HL-60 (cell line): ENCODE measurements at regions not wholly inside any gene's neighbourhood (a gene's known extent, or its start where the extent isn't known, plus 50 kb on each side); places are given as distances from the start of the nearest gene placed in this dataset.

Experiments
- DNase-seq, 2 experiments: peaks; one replicate each; pipeline ENCODE4 v3.0.0-alpha.2; 2010 to 2020; ENCODE audit warnings: low read depth in 1 of 2, low spot score in 1 of 2
- H3K27ac ChIP-seq: fragments of 250-450 bp; sonication (Bioruptor Pico); replicated peaks from 2 replicates; pipeline ENCODE4 v1.5.1; 2020; ENCODE audit warnings: mild to moderate bottlenecking, moderate library complexity
- H3K27me3 ChIP-seq: fragments of 250-450 bp; sonication (Bioruptor Pico); 2 replicates; pipeline ENCODE4 v1.5.1; 2021; ENCODE audit warnings: mild to moderate bottlenecking, moderate library complexity; ENCODE audit not compliant: insufficient read depth, poor library complexity, severe bottlenecking
- H3K4me3 ChIP-seq: replicated peaks from 2 replicates; pipeline ENCODE4 v1.5.1; 2011; ENCODE audit warnings: mild to moderate bottlenecking, control low read depth, low read length; ENCODE audit not compliant: insufficient read depth
- CTCF ChIP-seq: IDR thresholded peaks from one replicate; pipeline ENCODE4 v1.5.1; 2011; ENCODE audit warnings: low read length, control low read depth, inconsistent platforms; ENCODE audit not compliant: insufficient read depth
- GABPA ChIP-seq: IDR thresholded peaks from 2 replicates; pipeline ENCODE4 v1.6.1; 2012; ENCODE audit warnings: low read depth
- POLR2AphosphoS5 ChIP-seq: IDR thresholded peaks from 2 replicates; pipeline ENCODE4 v1.6.1; 2012; ENCODE audit warnings: low read depth
- REST ChIP-seq: IDR thresholded peaks from 2 replicates; pipeline ENCODE4 v1.6.1; 2012; ENCODE audit warnings: low read depth; ENCODE audit not compliant: insufficient replicate concordance
- SPI1 ChIP-seq: IDR thresholded peaks from 2 replicates; pipeline ENCODE4 v1.6.1; 2012; ENCODE audit warnings: low read depth, mild to moderate bottlenecking, borderline replicate concordance

- TF ChIP-seq REST (no peak), POLR2AphosphoS5 (no peak), CTCF (no peak), GABPA (no peak), SPI1 (no peak)
- no peak overlapping the region for H3K27ac ChIP-seq
- no peak for DNase-seq
- no peak overlapping the region for H3K4me3 ChIP-seq
- no peaks in the 10 kb centered on the region for H3K27me3 ChIP-seq
Observed at GRCh38 chrX:134747006-134747405, 50.0 kb downstream of the PABIR2 start.

GRCh38 chrX:134746410-134746785 lies 50.6 kb downstream of the PABIR2 start:
- no peak overlapping the region for H3K4me3 ChIP-seq
- TF ChIP-seq POLR2AphosphoS5 (no peak), SPI1 (no peak), CTCF (no peak), REST (no peak), GABPA (no peak)
- DNase-seq: no peak
- no peaks in the 10 kb centered on the region for H3K27me3 ChIP-seq
- no peak overlapping the region for H3K27ac ChIP-seq

- DNase-seq: peak in 1 of 2 experiments; percentile 9
- TF ChIP-seq SPI1: no peak
- no peak for TF ChIP-seq GABPA
- no peak for TF ChIP-seq REST
- TF ChIP-seq CTCF: no peak
- no peak for TF ChIP-seq POLR2AphosphoS5
- Histone ChIP-seq H3K4me3 (no peak overlapping the region), H3K27me3 (no peaks in the 10 kb centered on the region), H3K27ac (no peak overlapping the region)
Observed at GRCh38 chrX:134745636-134746409, 51.2 kb downstream of the PABIR2 start.
